SK-N-SH (cell line): ENCODE measurements at regions not wholly inside any gene's neighbourhood (a gene's known extent, or its start where the extent isn't known, plus 50 kb on each side); places are given as distances from the start of the nearest gene placed in this dataset.

Experiments used
- EZH2phosphoT487 ChIP-seq: fragments of 200-600 bp; sonication (generic); IDR thresholded peaks from 2 replicates; pipeline ENCODE4 v1.6.1; 2017; ENCODE audit warnings: low read depth, mixed run types, mild to moderate bottlenecking, antibody characterized with exemption, moderate library complexity, borderline replicate concordance
- MAX ChIP-seq: IDR thresholded peaks from 2 replicates; pipeline ENCODE4 v1.4.0; 2012; ENCODE audit warnings: low read depth
- NRF1 ChIP-seq: IDR thresholded peaks from 2 replicates; pipeline ENCODE4 v1.6.1; 2012; ENCODE audit warnings: low read depth, mild to moderate bottlenecking, low read length
- POLR2AphosphoS5 ChIP-seq: IDR thresholded peaks from 2 replicates; pipeline ENCODE4 v1.6.1; 2012; ENCODE audit warnings: low read depth, low read length
- RAD21 ChIP-seq: IDR thresholded peaks from 2 replicates; pipeline ENCODE4 v1.6.1; 2012; ENCODE audit warnings: mild to moderate bottlenecking, low read length
- SMC3 ChIP-seq: IDR thresholded peaks from 2 replicates; pipeline ENCODE4 v1.6.1; 2012; ENCODE audit warnings: low read depth, low read length, improper control_type of control experiment
- TAF1 ChIP-seq: IDR thresholded peaks from 2 replicates; pipeline ENCODE4 v1.6.1; 2012; ENCODE audit warnings: low read depth, mild to moderate bottlenecking, low read length, moderate library complexity, borderline replicate concordance
- TF ChIP-seq, protein P1 (sequence below): fragments of 200-600 bp; sonication (generic); IDR thresholded peaks from 2 replicates; pipeline ENCODE4 v1.6.1; 2017; ENCODE audit warnings: antibody characterized with exemption, mild to moderate bottlenecking, moderate library complexity

GRCh38 chr1:183710734-183711133 is 57.6 kb upstream of the APOBEC4 start:
- TF ChIP-seq NRF1 = no peak
- no peak for TF ChIP-seq POLR2AphosphoS5
- TF ChIP-seq, protein P1, sequence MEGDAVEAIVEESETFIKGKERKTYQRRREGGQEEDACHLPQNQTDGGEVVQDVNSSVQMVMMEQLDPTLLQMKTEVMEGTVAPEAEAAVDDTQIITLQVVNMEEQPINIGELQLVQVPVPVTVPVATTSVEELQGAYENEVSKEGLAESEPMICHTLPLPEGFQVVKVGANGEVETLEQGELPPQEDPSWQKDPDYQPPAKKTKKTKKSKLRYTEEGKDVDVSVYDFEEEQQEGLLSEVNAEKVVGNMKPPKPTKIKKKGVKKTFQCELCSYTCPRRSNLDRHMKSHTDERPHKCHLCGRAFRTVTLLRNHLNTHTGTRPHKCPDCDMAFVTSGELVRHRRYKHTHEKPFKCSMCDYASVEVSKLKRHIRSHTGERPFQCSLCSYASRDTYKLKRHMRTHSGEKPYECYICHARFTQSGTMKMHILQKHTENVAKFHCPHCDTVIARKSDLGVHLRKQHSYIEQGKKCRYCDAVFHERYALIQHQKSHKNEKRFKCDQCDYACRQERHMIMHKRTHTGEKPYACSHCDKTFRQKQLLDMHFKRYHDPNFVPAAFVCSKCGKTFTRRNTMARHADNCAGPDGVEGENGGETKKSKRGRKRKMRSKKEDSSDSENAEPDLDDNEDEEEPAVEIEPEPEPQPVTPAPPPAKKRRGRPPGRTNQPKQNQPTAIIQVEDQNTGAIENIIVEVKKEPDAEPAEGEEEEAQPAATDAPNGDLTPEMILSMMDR = no peak
- no peak for TF ChIP-seq EZH2phosphoT487
- TF ChIP-seq TAF1 = no peak
- no peak for TF ChIP-seq MAX
- no peak for TF ChIP-seq RAD21
- no peak for TF ChIP-seq SMC3
